OCI-LY1 (cell line): ENCODE measurements at regions not wholly inside any gene's neighbourhood (a gene's known extent, or its start where the extent isn't known, plus 50 kb on each side); places are given as distances from the start of the nearest gene placed in this dataset.

ENCODE experiments used
- CTCF ChIP-seq: fragments of 200-600 bp; sonication (generic), shearing (Covaris generic); IDR thresholded peaks from 2 replicates; pipeline ENCODE4 v1.5.1; 2017; ENCODE audit warnings: mild to moderate bottlenecking, antibody characterized with exemption, low read length, moderate library complexity, mixed read lengths
- EZH2 ChIP-seq: fragments of 200-600 bp; sonication (generic), shearing (Covaris generic); IDR thresholded peaks from 2 replicates; pipeline ENCODE4 v1.8.0; 2017; ENCODE audit warnings: borderline replicate concordance, mixed run types, mild to moderate bottlenecking, antibody characterized with exemption, low read length, moderate library complexity, mixed read lengths

GRCh38 chr10:106114656-106115186 lies 1049.8 kb downstream of the SORCS1 start:
- TF ChIP-seq CTCF (no peak), EZH2 (no peak)
